ENCODE measurements at regions not wholly inside any gene's neighbourhood (a gene's known extent, or its start where the extent isn't known, plus 50 kb on each side); places are given as distances from the start of the nearest gene placed in this dataset.
"Not testable (repeated sequence)": the region's sequence is repeated elsewhere in the genome, so short reads cannot be mapped to it uniquely, and the experiment has no call there.

DNA sequence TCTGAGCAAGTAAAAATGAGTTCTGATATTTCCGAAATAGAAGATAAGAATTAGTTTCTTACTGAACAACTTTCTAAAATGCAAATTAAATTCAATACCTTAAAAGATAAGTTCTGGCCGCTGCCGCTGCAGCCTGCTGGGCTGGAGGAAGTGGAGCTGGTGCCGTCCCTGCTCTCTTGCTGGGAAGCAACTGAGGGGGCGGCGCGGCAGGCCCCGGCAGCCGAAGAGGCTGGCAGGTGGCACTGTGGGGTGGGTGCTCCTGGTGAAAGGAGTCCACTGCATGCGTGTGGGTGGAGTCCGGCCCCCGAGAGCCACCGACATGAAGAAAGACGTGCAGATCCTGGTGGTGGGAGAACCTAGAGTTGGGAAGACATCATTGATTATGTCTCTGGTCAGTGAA lies 89.5 kb upstream of the ZNF519 start:
- intact Hi-C loops (cut with DNase I), result no loop called here
- Histone ChIP-seq H3K4me1 (no peaks in the 10 kb centered on the region), H3K27me3 (ENCODE audit: insufficient read depth in 3 of 3, low read length in 2 of 3) (no peaks in the 10 kb centered on the region), H3K27ac (no peak overlapping the region), H3K9me3 (no peaks in the 10 kb centered on the region), H3K36me3 (ENCODE audit: insufficient read depth in 1 of 2, low read depth in 1 of 2) (no peaks in the 10 kb centered on the region), H3K4me3 (no peak overlapping the region)
- no peak for ATAC-seq
- DNase-seq, result no peak
- 88 to 96% (median 94%) methylated on average over 14 of the region's 14 CpGs for WGBS, 3 donors
- TF ChIP-seq, protein P1, sequence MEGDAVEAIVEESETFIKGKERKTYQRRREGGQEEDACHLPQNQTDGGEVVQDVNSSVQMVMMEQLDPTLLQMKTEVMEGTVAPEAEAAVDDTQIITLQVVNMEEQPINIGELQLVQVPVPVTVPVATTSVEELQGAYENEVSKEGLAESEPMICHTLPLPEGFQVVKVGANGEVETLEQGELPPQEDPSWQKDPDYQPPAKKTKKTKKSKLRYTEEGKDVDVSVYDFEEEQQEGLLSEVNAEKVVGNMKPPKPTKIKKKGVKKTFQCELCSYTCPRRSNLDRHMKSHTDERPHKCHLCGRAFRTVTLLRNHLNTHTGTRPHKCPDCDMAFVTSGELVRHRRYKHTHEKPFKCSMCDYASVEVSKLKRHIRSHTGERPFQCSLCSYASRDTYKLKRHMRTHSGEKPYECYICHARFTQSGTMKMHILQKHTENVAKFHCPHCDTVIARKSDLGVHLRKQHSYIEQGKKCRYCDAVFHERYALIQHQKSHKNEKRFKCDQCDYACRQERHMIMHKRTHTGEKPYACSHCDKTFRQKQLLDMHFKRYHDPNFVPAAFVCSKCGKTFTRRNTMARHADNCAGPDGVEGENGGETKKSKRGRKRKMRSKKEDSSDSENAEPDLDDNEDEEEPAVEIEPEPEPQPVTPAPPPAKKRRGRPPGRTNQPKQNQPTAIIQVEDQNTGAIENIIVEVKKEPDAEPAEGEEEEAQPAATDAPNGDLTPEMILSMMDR (IDR thresholded peaks at IDR 0.05), result no peak

DNA sequence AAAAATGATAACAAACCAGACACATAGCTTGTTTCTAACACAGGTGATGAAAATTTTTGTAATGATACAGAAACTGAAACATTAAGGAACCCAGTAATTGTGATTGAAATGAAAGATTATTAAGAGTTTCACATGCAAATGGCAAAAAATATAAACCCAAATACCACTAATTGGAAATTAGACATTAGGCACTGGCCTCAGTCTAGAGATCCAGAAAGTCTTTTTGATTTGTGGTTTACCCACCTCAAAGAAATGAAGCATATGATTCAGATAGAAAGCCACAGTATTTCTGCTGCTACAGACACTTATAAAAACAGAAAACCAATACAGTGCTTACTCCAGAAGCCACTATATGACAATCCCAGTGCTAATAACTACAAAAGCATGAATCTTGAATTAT lies 83.7 kb upstream of the ZNF519 start:
- ATAC-seq; H3K36me3 ChIP-seq (ENCODE audit: insufficient read depth in 1 of 2, low read depth in 1 of 2); intact Hi-C loops (cut with DNase I): not testable (repeated sequence)

DNA sequence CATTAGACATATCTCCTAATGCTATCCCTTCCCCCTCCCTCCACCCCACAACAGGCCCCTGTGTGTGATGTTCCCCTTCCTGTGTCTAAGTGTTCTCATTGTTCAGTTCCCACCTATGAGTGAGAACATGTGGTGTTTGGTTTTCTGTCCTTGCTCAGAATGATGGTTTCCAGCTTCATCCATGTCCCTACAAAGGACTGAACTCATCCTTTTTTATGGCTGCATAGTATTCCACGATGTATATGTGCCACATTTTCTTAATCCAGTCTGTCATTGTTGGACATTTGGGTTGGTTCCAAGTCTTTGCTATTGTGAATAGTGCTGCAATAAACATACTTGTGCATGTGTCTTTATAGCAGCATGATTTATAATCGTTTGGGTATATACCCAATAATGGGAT lies 71.2 kb upstream of the ZNF519 start:
- H3K4me1 ChIP-seq; intact Hi-C loops (cut with DNase I); H3K9me3 ChIP-seq; H3K27me3 ChIP-seq (ENCODE audit: insufficient read depth in 3 of 3, low read length in 2 of 3); ATAC-seq; H3K36me3 ChIP-seq (ENCODE audit: insufficient read depth in 1 of 2, low read depth in 1 of 2); H3K4me3 ChIP-seq; H3K27ac ChIP-seq; DNase-seq: not testable (repeated sequence)
- 79 to 87% (median 81%) methylated on average over 2 of the region's 2 CpGs for WGBS, 3 donors

More for the DNA sequence above, 83.7 kb upstream of the ZNF519 start:
- H3K27ac ChIP-seq; H3K4me1 ChIP-seq; H3K4me3 ChIP-seq; H3K27me3 ChIP-seq (ENCODE audit: insufficient read depth in 3 of 3, low read length in 2 of 3); DNase-seq; H3K9me3 ChIP-seq: not testable (repeated sequence)

DNA sequence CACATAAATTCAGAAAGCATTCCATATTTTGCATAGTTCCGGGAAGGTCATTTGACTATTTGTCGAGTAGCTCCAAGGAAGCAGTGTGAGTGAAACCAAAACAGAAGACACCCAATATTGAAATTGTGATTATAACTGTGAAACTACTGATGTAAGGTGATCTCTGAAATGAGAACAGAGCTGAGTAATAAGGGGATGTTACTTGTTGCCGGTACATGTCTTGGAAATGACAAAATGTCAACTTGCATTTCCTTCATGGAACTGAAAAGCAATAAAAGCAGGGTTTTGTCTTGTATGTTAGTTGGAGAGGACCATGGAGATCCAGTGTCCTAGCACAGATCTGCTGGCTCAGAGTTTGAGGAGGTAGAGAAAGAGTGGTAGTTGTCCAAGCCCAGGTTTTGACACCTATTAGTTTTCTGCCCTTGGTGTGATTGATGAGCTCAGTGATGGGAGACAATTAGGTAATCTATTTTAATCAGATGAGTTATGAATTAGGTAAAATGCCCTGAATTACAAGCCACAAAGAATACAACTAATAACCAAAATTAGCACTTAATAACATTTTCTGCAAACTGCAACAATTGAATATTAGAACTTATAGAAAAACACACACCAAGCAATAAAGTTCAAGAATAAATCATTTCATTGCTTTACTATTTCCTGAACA lies 58.7 kb upstream of the ZNF519 start:
- H3K27ac ChIP-seq; intact Hi-C loops (cut with DNase I); H3K4me1 ChIP-seq; H3K9me3 ChIP-seq; H3K4me3 ChIP-seq; DNase-seq; ATAC-seq; H3K27me3 ChIP-seq (ENCODE audit: insufficient read depth in 3 of 3, low read length in 2 of 3); H3K36me3 ChIP-seq (ENCODE audit: insufficient read depth in 1 of 2, low read depth in 1 of 2): not testable (repeated sequence)
- 57 to 91% (median 61%) methylated on average over 3 of the region's 3 CpGs for WGBS, 3 donors

DNA sequence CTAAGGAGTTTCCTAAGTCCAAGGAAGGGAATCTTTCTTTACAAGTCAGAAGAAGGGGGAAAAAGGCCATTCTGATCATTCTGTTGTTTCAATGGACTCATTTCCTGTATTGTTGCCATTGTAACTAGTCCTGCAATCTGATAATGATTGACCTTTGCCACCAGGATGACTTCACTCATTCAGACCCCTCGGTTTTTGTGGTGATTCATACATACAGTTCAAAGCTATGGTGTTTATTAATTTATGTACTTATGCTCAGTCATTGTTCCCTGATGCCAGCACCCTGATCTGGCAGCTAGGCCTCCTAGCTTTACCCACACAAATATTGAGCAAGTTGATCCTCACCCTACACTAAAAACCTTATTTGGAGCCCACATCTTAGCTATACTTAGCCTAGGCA lies 57.6 kb upstream of the ZNF519 start:
- Histone ChIP-seq H3K4me1 (no peaks in the 10 kb centered on the region), H3K27ac (no peak overlapping the region), H3K4me3 (no peak overlapping the region), H3K36me3 (ENCODE audit: insufficient read depth in 1 of 2, low read depth in 1 of 2) (no peaks in the 10 kb centered on the region), H3K27me3 (ENCODE audit: insufficient read depth in 3 of 3, low read length in 2 of 3) (no peaks in the 10 kb centered on the region), H3K9me3 (no peaks in the 10 kb centered on the region)
- DNase-seq (no peak), ATAC-seq (no peak)
- intact Hi-C loops (cut with DNase I), result no loop called here
- TF ChIP-seq, protein P1 (IDR thresholded peaks at IDR 0.05), result no peak
- 21 to 40% (median 28%) methylated on average over 1 of the region's 1 CpG for WGBS, 3 donors

DNA sequence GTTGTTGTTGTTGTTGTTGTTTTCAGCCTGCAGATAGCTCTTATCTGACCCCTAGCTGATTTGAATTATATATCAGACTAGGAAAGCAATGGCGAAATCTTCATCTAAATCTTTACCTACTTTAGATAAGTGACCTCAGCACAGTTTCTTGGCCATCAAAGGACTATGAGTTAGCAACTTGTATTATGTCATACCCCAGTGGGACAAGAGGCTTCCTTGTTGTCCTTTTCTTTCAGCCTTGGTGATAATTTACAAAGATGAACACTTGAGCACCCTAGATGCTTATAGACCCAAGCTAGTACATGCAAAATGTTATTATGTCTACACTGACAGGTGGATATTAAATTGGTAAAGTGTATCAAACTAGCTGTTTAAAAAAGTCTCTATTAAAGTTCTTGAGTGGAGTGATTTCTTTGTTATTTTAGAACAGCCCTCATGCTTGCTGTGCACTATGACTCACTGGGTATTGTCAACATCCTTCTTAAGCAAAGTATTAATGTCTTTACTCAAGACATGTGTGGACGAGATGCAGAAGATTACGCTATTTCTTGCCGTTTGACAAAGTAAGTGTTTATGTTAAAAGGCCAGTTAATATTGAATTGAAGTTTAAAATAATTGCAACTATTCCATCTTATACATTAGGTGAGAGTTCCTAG lies 56.6 kb upstream of the ZNF519 start:
- intact Hi-C loops (cut with DNase I); H3K4me1 ChIP-seq; H3K9me3 ChIP-seq; ATAC-seq; H3K4me3 ChIP-seq; DNase-seq; H3K27ac ChIP-seq; H3K36me3 ChIP-seq (ENCODE audit: insufficient read depth in 1 of 2, low read depth in 1 of 2); H3K27me3 ChIP-seq (ENCODE audit: insufficient read depth in 3 of 3, low read length in 2 of 3): not testable (repeated sequence)
- WGBS, 3 donors, result 69 to 91% (median 89%) methylated on average over 4 of the region's 4 CpGs
